ENCODE measurements at regions not wholly inside any gene's neighbourhood (a gene's known extent, or its start where the extent isn't known, plus 50 kb on each side); places are given as distances from the start of the nearest gene placed in this dataset.

DNA sequence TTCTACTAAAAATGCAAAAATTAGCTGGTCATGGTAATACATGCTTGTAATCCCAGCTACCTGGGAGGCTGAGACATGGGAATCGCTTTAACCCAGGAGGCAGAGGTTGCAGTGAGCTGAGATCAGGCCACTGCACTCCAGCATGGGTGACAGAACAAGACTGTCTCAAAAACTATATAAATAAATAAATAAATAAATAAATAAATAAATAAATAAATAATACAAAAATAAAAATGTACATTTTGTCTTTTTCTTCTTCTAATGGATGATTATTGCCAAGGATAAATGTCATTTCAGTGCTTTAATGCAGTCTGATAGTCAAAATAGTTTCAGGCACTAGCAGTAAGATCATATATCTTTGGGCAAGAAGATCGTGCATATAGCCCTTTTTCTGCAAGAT lies 727.6 kb upstream of the SEMA3D start:
- CTCF ChIA-PET (ENCODE audit: low intra/inter-chr PET ratio) = no interaction called here
- no peaks in the 10 kb centered on the region; the same call in 1 of the 2 replicates for H3K9me3 ChIP-seq (replicated peaks; ENCODE audit: control insufficient read depth, insufficient read depth, low read depth, low read length)
- H3K36me3 ChIP-seq (ENCODE audit: control insufficient read depth, insufficient read depth, low read length) = no peaks in the 10 kb centered on the region
- in situ Hi-C loops (cut with MboI) = no loop called here
- no peak overlapping the region for H2AFZ ChIP-seq (ENCODE audit: low read depth, low read length)
- H4K20me1 ChIP-seq (replicated peaks; ENCODE audit: control insufficient read depth, insufficient read depth, low read length) = no peaks in the 10 kb centered on the region
- POLR2A ChIA-PET = no interaction called here
- FAIRE-seq (no peak), ATAC-seq (no peak), DNase-seq (ENCODE audit: extremely low read depth in 1 of 4, low spot score in 3 of 4) (no peak)
- H3K27ac ChIP-seq (ENCODE audit: extremely low read depth, low read depth, low read length) = no peak overlapping the region
- BruUV-seq (replicated peaks) = no TSS peak
- no peaks in the 10 kb centered on the region for H3K27me3 ChIP-seq (ENCODE audit: control insufficient read depth in 2 of 2, insufficient read depth in 2 of 2, low read length in 2 of 2)
- no peak overlapping the region for H3K4me2 ChIP-seq (ENCODE audit: insufficient read depth, low read length)
- H3K79me2 ChIP-seq (ENCODE audit: control insufficient read depth, insufficient read depth, low read length) = no peaks in the 10 kb centered on the region
- intact Hi-C loops (cut with micrococcal nuclease) = no loop called here
- no peak overlapping the region for H3K9ac ChIP-seq (ENCODE audit: insufficient read depth in 1 of 2, low read depth in 2 of 2, low read length in 2 of 2)
- no peak overlapping the region for H3K4me3 ChIP-seq
- no peaks in the 10 kb centered on the region for H3K4me1 ChIP-seq (replicated peaks in 1 of 2; ENCODE audit: control insufficient read depth in 2 of 2, insufficient read depth in 2 of 2, low read length in 2 of 2)
- no peaks in the 10 kb centered on the region for H3K9me1 ChIP-seq (ENCODE audit: control insufficient read depth, insufficient read depth, low read length)
- 0% methylated on average over 2 of the region's 2 CpGs for WGBS (ENCODE audit: insufficient coverage, low coverage, missing lambda C conversion rate)
- TF ChIP-seq SP2 (IDR thresholded peaks at IDR 0.05; ENCODE audit: extremely low read depth, low read depth, low read length, poor library complexity, severe bottlenecking) = no peak
- TF ChIP-seq PTTG1 (tag; IDR thresholded peaks at IDR 0.05; ENCODE audit: low read depth) = no peak
- TF ChIP-seq PHF20 (IDR thresholded peaks at IDR 0.05; ENCODE audit: partially characterized antibody) = no peak
- no peak for TF ChIP-seq NCOA6 (IDR thresholded peaks at IDR 0.05)
- TF ChIP-seq NEUROD1 (IDR thresholded peaks at IDR 0.05; ENCODE audit: borderline replicate concordance, low read depth, low read length, partially characterized antibody) = no peak
- TF ChIP-seq CSDE1 (IDR thresholded peaks at IDR 0.05) = no peak
- TF ChIP-seq FOXM1 (IDR thresholded peaks at IDR 0.05; ENCODE audit: low read depth) = no peak
- no peak for TF ChIP-seq FOXM1 (CRISPR knock-in tag; IDR thresholded peaks at IDR 0.05; ENCODE audit: low read depth)
- TF ChIP-seq ERF (CRISPR knock-in tag; IDR thresholded peaks at IDR 0.05) = no peak
- TF ChIP-seq ZNF408 (CRISPR knock-in tag; IDR thresholded peaks at IDR 0.05; ENCODE audit: low read depth) = no peak
- no peak for TF ChIP-seq ZNF277 (CRISPR knock-in tag; IDR thresholded peaks at IDR 0.05; ENCODE audit: borderline replicate concordance)
- TF ChIP-seq IRF9 (tag; IDR thresholded peaks at IDR 0.05) = no peak
- TF ChIP-seq CREM (IDR thresholded peaks at IDR 0.05; ENCODE audit: low read depth) = no peak
- TF ChIP-seq FOXK2 (conservative IDR thresholded peaks at IDR 0.05 in 1 of 2, IDR thresholded peaks at IDR 0.05 in 1 of 2; ENCODE audit: low read depth in 2 of 2) = no peak
- TF ChIP-seq CUX1 (CRISPR knock-in tag; IDR thresholded peaks at IDR 0.05) = no peak
- TF ChIP-seq HMG20A (CRISPR knock-in tag; conservative IDR thresholded peaks at IDR 0.05) = no peak

Data from K562 (cell line).